Right lobe of liver (tissue), 4 donors: ENCODE measurements at regions not wholly inside any gene's neighbourhood (a gene's known extent, or its start where the extent isn't known, plus 50 kb on each side); places are given as distances from the start of the nearest gene placed in this dataset.

Experiments
- CTCF ChIP-seq, 4 donors: fragments of 200-600 bp in 3 of 4; fragments of 450-650 bp in 1 of 4; IDR thresholded peaks; one replicate each; pipeline versions ENCODE4 v1.5.1 to v1.8.0; 2016 to 2022; ENCODE audit warnings: antibody characterized with exemption in 4 of 4, mild to moderate bottlenecking in 2 of 4
- POLR2A ChIP-seq: fragments of 450-650 bp; IDR thresholded peaks from one replicate; pipeline ENCODE4 v1.6.1; 2017; ENCODE audit warnings: antibody characterized with exemption, mild to moderate bottlenecking
- donor health status: DM: no; HTN: no; CAD: no.
- donor health status: DM: no; HTN: no; CAD: no.
- donor health status: DM: no; HTN: yes; CAD: no.

GRCh38 chr4:156676116-156676851, 295.3 kb downstream of the PDGFC start:
- TF ChIP-seq CTCF (IDR thresholded peaks at IDR 0.05) (no peak), POLR2A (no peak)
